ENCODE measurements at regions not wholly inside any gene's neighbourhood (a gene's known extent, or its start where the extent isn't known, plus 50 kb on each side); places are given as distances from the start of the nearest gene placed in this dataset.

DNA sequence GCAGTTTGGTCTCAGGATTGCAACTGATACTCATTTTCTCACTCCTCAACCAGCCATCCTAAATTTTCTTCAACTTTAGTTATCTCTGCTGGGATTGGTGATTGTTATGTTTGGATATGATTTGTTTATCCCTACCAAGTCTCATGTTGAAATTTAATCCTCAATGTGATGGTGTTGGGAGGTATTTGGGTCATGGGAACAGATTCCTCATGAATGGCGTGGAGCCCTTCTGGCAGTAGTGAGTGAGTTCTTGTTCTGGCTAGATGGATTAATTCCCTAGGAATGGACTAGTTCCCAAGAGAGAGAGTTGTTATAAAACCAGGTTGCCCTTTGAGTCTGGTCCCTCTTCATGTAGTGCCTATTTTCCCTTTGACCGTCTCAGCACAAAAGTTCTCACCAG lies 399.9 kb downstream of the SQOR start:
- TF ChIP-seq, protein P1, sequence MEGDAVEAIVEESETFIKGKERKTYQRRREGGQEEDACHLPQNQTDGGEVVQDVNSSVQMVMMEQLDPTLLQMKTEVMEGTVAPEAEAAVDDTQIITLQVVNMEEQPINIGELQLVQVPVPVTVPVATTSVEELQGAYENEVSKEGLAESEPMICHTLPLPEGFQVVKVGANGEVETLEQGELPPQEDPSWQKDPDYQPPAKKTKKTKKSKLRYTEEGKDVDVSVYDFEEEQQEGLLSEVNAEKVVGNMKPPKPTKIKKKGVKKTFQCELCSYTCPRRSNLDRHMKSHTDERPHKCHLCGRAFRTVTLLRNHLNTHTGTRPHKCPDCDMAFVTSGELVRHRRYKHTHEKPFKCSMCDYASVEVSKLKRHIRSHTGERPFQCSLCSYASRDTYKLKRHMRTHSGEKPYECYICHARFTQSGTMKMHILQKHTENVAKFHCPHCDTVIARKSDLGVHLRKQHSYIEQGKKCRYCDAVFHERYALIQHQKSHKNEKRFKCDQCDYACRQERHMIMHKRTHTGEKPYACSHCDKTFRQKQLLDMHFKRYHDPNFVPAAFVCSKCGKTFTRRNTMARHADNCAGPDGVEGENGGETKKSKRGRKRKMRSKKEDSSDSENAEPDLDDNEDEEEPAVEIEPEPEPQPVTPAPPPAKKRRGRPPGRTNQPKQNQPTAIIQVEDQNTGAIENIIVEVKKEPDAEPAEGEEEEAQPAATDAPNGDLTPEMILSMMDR (IDR thresholded peaks at IDR 0.05; ENCODE audit: low read depth, low read length), result no peak

DNA sequence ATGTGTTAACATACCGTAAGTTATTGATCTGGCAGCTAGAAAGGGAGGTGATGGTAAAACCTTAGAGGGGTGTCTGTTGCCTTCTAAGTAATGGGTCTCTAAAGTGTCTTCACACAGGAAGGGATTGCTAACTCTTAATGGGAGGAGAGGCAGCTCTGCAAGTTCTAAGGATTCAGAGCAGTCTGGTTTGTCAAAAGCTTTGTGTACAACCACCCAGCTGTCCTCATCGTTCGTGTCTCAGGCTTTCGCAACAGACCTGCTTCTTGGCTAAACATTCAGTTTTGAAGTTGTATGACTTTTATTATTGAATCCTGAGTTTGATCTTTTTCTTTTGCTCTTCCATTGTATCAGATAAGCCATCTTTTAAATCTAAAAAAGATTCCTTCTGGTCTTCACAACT lies 404.9 kb downstream of the SQOR start:
- no peak overlapping the region for H3K4me3 ChIP-seq (ENCODE audit: low read depth, low read length)
- TF ChIP-seq, protein P1 (IDR thresholded peaks at IDR 0.05; ENCODE audit: low read depth, low read length), result no peak

More for the DNA sequence above, 399.9 kb downstream of the SQOR start:
- no peak overlapping the region for H3K4me3 ChIP-seq (ENCODE audit: low read depth, low read length)

- H3K4me3 ChIP-seq (ENCODE audit: low read depth, low read length), result no peak overlapping the region
- TF ChIP-seq, protein P1 (IDR thresholded peaks at IDR 0.05; ENCODE audit: low read depth, low read length), result no peak
Measured at GRCh38 chr15:46041905-46042304, 407.1 kb downstream of the SQOR start.

GRCh38 chr15:46059921-46060594 lies 425.2 kb downstream of the SQOR start:
- H3K4me3 ChIP-seq (ENCODE audit: low read depth, low read length), result no peak overlapping the region
- TF ChIP-seq, protein P1 (IDR thresholded peaks at IDR 0.05; ENCODE audit: low read depth, low read length), result no peak

- TF ChIP-seq, protein P1 (IDR thresholded peaks at IDR 0.05; ENCODE audit: low read depth, low read length), result no peak
Measured at GRCh38 chr15:46061002-46061401, 426.2 kb downstream of the SQOR start.

DNA sequence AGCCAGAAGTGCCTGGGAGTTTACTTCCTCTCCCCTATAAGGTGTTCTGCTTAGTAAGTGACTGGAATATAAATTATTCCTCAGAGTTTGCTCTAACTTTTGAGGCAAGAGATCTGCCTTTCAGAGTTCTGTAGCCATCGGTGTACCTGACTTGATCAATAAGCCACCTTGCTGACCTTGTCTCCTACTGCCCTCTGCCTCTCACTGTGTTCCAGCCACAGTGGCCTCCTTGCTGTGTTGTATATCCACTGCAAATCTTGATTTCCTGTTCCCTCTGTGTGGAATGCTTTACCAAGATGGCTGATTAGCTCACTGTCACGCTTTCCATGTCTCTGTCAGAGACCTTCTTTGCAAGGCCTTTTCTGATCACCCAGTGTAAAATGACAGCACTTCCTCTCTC lies 442.4 kb downstream of the SQOR start:
- no peak overlapping the region for H3K4me3 ChIP-seq (ENCODE audit: low read depth, low read length)
- TF ChIP-seq, protein P1 (IDR thresholded peaks at IDR 0.05; ENCODE audit: low read depth, low read length), result no peak

More at GRCh38 chr15:46061002-46061401, 426.2 kb downstream of the SQOR start:
- H3K4me3 ChIP-seq (ENCODE audit: low read depth, low read length), result no peak overlapping the region

- H3K4me3 ChIP-seq (ENCODE audit: low read depth, low read length), result no peak overlapping the region
- TF ChIP-seq, protein P1 (IDR thresholded peaks at IDR 0.05; ENCODE audit: low read depth, low read length), result no peak
Measured at GRCh38 chr15:46079046-46079445, 444.2 kb downstream of the SQOR start.

Measured in WI38 (cell line).